ENCODE measurements at regions not wholly inside any gene's neighbourhood (a gene's known extent, or its start where the extent isn't known, plus 50 kb on each side); places are given as distances from the start of the nearest gene placed in this dataset.
"Not testable (repeated sequence)": the region's sequence is repeated elsewhere in the genome, so short reads cannot be mapped to it uniquely, and the experiment has no call there.

DNA sequence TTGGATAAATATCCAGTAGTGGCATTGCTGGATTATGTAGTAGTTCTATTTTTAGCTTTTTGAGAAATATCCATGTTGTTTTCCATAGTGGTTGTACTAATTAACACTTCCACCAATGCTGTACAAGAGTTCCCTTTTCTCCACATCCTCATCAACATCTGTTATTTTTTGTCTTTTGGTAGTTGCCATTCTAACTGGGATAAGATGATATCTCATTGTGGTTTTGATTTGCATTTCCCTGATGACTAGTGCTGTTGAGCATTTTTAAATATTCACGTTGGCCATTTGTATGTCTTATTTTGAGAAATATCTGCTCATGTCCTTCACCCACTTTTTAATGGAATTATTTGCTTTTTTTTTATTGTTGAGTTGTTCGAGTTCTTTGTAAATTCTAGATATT lies 183.9 kb downstream of the PTPRU start:
- no peak for DNase-seq (ENCODE audit: low read depth in 2 of 2, low spot score in 1 of 2)

DNA sequence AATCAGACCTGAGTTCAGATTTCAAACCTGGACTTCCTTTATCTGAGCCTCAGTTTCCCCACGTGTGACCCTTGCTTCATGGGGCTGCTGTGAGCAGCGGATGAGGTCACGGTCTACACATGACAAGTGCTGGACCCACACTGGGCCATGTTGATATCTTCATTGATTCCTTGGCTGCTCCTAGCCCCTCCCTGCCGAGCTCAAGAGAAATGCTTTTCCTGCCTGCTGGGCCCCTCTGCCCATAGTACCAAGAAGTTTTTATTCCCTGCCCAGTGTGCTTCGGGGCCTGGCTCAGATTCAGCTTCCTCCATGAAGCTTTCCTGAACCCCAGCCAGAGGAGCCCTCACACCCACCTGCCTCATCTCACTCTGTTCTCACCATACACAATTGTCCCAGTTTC lies 181.6 kb downstream of the PTPRU start:
- DNase-seq (ENCODE audit: low read depth in 2 of 2, low spot score in 1 of 2): no peak

DNA sequence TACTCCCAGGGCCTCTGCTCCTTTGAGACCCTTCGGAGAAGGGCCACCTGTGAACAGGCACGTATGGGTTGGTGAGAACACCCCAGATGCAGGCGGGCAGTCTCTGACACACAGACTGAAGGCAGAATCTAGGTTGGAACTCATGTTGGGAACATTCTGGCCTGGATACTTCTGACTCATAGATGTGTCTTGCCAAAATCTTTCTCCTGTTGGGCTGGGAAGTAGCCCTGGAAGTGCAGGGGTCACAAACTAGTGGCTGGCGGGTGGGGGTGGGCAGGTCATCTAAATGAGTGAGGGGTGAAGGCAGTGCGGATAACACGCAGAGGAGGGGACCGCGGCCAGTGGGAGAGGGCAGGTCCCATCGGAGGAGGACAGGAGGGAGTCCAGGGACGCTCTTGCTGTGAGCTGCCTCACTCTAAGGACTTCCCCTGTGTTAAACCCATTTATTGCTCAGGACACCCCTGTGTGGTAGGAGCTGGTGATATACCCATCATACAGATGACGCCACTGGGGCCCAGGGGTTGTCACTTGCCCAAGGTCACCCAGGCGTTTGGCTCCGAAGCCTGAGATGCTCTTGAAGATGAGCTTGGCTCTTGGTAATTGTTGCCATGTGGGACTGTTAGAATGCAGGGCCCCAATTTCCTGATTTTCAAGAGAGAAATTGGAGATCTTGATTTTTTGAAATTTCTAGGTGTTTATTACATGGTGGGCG lies 181.0 kb downstream of the PTPRU start:
- DNase-seq (ENCODE audit: low read depth in 2 of 2, low spot score in 1 of 2): no peak

DNA sequence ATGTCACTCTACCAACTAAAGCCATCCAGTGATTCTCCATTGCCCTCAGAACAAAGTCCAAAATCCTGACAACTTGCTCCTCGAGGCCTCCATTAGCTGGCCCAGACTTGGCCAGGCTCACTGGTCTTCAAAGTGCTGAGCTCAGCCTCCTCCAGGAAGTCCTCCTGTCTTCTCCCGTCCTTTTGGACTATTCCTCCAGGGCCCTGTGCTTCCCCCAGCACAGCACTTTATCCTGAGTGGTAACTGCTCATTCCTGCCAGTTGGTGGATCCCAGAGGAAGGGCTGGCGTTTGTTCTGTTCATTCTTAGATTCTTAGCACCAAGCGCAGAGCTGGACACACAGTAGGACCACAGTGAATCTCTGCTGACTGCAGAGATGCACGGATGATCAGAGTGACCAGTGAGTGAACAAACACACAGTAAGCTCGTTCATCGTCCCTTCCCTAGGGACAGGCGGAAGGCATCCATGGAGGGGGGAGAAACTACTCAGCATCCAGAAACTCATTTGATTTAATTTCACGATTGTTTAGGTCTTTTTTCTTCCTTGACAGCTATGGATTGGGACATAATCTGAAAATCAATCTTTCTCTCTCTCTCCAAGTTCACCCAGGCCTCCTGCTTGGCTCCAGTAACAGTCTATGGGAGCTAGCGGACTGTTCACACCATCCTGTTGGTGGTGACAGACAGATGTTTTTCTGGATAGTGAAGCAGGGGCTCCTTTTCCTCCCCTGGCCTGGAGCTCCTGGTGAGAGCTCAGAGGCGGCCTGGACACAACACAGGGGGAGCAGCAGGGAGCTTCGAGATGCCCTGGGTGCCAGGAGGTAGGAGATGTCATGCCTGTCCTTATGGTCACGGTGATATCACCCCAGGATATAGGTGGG lies 180.2 kb downstream of the PTPRU start:
- DNase-seq (ENCODE audit: low read depth in 2 of 2, low spot score in 1 of 2): no peak

DNA sequence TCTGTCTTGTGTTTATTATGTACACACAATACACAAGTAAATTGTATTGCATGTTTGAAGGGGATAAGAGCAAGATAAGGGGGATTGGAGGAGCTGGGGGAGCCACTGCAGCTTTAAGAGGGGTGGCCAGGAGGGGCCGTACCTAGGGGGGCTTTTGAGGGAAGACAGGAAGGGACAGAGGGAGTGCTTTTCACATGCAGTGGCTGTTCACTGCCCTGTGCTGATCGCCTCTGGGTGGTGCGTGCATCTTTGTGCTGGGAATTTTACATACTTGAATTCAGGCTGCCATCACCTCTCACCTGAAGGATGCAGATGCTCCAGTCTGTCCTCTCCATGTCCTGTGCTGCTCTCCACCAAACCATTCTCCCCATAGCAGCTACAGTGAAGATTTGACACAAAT lies 179.5 kb downstream of the PTPRU start:
- no peak for DNase-seq (ENCODE audit: low read depth in 2 of 2, low spot score in 1 of 2)

DNA sequence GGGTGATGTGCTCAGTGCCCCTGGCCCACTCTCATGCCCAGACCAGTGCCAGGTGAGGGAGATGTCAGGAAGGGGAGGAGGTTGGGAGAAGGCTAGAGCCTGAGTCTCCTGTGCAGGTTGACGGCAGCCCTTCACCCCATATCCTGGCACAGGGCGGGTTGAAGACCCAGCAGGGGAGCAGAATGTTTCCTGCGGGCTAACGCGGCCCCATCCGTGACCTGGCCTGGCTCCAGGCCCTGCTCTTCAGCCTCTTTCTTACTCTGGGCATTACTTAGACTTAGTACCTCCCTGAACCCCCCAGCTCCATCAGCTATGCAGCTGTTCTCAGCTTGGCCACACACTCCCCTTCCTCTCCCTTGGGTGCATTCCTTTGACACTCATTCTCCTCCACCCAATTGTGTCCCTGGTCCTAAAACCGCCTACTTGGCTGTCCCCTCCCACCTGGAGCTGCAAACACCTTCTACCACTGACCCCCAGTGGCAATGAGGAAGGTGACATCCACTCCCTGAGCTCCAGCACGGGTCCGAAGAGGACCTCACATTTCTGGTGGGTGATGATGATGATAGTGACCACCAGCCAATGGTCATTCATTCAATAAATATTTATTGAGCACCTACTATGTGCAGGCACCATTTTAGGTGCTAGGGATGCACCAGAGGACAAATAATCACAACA lies 179.0 kb downstream of the PTPRU start:
- DNase-seq (ENCODE audit: low read depth in 2 of 2, low spot score in 1 of 2): no peak

DNA sequence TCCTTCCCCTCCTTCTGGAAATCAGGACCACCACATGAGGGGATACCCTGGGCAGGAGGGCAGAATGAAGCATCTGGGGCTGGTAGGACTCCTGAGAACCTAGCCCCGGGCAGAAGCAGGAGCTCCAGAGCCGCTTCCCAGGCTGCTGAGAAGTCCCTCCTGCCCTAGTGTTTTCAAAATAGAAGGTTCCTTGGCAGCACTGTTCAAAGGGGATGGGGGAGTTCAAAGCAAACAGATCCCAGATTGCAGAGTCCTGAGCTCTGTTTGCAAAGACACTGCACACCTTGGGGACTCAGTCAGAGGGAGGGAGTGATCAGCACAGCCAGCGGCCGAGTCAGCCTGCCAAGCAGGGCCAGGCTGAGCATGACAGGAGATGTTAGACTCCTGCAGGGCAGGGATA lies 177.8 kb downstream of the PTPRU start:
- no peak for DNase-seq (ENCODE audit: low read depth in 2 of 2, low spot score in 1 of 2)

DNA sequence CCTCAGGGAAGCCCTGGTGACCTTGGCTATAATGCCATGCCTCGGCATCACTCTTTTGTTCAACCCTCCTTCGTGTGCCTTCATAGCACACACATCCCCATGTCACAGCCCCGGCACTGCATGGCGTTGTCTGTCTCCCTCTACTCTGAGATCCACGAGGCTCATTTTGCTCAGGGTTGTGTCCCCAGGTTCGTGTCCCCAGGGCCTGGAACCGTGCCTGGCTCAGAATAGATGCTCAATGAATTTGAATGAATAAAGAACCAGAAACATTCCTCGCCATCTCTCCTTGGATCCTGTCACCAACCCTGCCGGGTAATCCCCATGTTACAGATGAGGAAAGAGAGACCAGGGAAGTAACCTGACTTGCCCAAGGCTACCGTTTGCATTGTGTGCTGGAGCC lies 177.3 kb downstream of the PTPRU start:
- no peak for DNase-seq (ENCODE audit: low read depth in 2 of 2, low spot score in 1 of 2)

DNA sequence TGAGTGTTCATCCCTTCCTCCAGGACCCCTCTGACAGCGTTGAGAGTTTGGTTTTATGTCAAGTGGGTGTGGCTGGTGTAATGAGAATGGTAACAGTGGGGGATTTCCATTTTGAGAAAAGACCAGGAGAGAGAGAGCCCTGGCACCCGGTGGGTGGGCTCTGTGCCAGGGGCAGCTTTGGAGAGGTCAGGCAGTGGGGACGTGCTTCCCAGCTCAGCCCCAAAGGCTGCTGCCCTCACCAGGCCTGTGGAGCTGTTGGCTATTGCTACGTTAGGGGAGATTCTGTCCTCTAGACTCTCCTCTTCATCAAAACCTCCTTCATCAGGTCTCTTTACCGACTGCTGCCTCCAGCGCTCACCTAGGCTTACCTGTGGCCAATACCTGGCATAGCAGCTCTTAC lies 176.3 kb downstream of the PTPRU start:
- no peak for DNase-seq (ENCODE audit: low read depth in 2 of 2, low spot score in 1 of 2)

DNA sequence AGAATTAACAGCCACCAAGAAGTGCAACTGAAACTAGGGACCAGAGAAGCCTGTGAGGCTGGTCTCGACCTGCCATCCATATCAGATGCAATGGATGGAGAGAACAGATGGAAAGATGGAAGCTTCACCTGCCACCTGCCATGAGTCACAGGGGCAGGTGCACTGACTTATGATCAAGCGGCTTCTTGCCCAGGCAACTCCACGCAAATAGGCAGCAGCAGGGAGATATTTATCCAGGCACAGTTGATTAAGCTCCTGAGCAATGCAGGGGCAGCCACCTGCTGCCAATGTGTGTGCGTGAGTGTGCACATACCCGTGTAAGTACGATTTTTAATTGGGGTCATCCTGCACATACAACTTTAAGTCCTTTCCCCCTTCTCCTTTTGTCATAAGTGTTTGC lies 174.2 kb downstream of the PTPRU start:
- DNase-seq (ENCODE audit: low read depth in 2 of 2, low spot score in 1 of 2): no peak

DNA sequence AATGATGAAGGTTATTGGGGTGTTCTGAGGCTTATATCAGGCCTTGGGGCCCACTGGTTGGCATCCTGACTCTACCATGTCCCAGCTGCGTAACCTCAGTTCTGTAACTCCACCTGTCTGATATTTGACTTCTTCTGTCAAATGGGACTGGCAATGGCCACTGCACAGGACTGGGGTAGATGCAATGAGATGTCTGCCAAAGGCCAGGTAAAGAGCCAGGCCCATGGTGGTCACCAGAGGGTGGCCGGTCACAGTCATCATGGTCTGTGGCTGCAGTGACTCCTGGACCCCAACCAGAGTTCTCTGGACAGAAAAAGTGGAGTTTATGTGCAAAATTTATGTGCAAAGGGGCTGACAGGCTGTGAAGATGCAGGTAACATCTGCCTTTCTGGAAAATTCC lies 173.3 kb downstream of the PTPRU start:
- DNase-seq (ENCODE audit: low read depth in 2 of 2, low spot score in 1 of 2): no peak

DNA sequence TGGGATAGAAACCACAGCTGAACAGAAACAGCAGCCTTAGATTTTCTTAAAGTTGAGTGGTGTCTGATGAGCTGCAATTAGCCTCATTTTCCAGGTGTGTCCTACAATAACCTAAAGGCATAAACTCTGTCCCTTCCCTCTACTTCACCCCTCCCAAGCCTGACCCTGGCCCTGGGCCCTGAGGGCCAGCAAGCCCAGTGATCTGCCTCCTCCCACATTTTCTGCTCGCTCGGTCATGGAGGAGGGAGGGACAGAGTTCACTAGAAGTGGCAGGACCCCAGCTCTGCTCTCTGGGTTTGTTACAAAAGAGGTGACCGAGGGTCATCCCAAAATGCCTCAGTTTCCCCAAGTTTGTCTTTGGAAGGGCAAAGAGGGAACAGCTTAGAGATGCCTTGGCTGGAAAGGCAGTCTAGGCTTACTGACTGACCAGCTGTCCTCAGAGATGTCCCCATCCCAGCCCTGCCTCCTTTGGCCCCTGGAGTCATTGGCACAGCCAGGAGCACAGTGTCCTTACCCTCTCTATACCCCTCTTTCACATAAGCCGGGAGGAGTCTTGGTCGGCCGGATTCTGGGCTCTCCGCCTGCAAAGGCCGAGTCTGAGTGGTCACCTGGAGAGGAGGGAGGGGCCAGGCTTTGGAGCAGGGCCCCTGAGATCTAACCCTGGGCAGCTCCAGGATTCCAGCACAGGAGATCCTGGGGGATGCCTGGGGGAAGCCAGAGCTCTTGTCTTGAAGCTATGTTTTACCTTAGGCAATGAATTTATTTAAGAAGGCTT lies 172.7 kb downstream of the PTPRU start:
- no peak for DNase-seq (ENCODE audit: low read depth in 2 of 2, low spot score in 1 of 2)

DNA sequence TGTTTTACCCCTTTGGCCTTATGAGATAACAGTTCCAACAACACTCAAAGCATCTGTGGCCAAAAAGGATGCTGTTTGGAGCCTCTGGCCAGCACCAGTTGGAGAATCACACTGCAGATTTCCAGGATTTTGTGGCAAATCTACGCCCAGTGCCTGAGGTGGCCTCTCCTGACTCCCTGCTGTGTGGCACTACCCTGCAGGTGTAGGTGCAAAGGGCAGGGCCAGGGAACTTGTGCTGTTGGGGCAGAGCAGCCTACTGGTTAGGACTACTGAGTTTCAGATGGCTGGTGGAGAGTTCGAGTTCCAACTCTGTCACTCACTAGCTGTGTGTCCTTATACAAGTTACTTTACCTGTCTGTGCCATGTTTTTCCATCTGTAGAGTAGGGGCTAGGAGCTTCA lies 170.5 kb downstream of the PTPRU start:
- DNase-seq (ENCODE audit: low read depth in 2 of 2, low spot score in 1 of 2): no peak

DNA sequence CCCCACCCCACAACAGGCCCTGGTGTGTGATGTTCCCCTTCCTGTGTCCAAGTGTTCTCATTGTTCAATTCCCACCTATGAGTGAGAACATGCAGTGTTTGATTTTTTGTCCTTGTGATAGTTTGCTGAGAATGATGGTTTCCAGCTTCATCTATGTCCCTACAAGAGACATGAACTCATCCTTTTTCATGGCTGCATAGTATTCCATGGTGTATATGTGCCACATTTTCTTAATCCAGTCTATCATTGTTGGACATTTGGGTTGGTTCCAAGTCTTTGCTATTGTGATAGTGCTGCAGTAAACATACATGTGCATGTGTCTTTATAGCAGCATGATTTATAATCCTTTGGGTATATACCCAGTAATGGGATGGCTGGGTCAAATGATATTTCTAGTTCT lies 163.9 kb downstream of the PTPRU start:
- DNase-seq (ENCODE audit: low read depth in 2 of 2, low spot score in 1 of 2): not testable (repeated sequence)

DNA sequence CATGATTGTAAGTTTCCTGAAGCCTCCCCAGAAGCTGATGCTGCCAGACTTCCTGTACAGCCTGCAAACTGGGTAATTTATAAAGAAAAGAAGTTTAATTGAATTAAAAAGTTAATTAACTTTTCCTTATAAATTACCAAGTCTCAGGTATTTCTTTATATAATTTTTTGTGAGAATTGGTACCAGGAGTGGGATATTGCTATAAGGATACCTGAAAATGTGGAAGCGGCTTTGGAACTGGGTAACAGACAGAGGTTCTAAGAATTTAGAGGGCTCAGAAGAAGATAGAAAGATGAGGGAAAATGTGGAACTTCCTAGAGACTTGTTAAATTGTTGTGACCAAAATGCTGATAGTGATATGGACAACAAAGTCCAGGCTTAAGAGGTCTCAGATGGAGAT lies 163.1 kb downstream of the PTPRU start:
- no peak for DNase-seq (ENCODE audit: low read depth in 2 of 2, low spot score in 1 of 2)

DNA sequence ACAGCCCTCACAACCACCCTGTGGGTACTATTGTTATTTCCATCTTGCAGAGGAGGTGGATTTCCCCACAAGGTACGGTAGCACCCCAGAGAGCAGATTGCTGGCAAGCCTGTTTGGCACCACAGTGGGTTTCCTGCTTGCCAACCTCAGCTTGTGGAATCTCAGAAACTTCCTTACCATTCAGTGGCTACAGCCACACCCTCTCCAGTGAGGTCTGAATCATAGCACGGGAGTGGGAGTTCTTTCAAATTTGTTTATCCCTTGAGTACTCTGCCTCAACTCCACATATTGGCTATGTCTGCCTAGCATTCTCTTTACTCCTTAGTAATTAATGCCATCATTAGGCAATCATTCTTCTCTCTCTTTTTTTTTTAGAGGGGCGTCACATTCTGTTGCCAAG lies 162.1 kb downstream of the PTPRU start:
- no peak for DNase-seq (ENCODE audit: low read depth in 2 of 2, low spot score in 1 of 2)

DNA sequence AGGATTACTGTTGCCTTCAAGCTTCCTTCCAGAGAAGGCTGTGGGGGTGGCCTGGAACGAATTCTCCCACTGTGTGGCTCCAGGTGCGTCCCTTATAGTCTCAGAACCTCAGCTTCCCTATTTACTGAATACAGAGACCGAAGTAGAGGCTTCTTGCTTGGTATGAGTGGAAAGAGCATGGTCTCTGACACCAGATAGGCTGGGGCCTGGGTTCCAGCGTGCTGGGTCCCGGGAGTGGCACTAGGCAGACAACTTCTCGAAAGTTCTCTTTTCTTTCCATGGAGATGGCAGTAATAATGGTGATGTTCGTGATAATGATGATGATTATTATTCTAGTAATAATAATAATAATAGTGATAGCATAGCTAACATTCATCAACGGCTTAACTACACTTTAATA lies 161.7 kb downstream of the PTPRU start:
- DNase-seq (ENCODE audit: low read depth in 2 of 2, low spot score in 1 of 2): no peak

DNA sequence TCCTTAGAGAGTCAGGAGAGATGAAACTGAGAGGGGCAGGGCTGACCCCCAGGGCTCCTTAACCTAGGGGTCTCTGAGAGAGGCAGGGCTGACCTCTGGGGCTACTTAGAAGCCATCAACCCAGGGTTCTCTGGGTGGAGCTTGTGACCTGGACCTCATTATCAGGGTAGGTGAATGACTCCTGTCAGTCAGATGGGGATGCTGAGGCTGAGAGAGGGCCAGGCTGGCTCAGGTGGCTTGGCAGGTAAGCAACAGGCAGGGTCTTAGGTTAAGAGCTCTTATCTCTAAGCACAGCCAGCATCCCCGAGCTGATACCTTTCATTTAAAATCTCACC lies 160.9 kb downstream of the PTPRU start:
- DNase-seq (ENCODE audit: low read depth in 2 of 2, low spot score in 1 of 2): no peak

DNA sequence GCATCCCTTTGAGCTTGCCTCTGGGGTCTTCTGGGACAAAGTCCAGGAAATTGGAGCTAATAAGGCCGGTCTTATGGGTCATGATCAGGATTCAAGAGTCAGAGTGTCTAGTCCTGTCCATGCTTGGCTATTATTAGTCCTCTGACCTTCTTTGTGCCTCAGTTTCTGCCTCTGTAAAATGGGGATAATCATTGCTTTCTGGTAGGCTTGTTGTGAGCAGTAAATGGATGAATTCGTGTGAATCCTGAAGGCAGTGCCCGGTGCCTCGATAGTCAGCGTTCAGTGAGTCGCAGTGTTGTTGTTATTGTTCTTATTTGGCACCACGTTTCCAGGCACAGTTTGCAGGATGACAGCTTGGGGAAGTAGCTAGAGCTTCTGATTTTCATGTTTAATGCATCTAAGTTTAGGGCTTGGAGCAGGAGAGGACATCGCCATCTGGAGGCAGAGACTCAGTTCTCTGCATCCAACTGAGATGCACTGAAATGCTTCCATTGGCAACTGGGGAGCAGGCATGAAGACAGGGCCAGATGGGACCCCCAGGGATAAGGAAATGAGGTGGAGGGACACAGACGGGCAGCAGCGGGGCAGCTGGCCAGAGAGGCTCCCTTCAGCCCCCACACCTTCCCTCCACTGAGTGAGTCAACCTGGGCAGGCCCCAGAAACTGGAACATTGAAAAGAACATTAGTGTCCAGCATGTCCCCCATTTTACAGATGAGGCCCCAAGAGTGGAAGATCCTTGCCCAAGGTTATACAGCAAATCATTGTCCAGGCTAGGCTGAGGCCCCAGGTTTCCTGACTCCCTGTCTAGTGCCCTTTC lies 160.3 kb downstream of the PTPRU start:
- no peak for DNase-seq (ENCODE audit: low read depth in 2 of 2, low spot score in 1 of 2)

DNA sequence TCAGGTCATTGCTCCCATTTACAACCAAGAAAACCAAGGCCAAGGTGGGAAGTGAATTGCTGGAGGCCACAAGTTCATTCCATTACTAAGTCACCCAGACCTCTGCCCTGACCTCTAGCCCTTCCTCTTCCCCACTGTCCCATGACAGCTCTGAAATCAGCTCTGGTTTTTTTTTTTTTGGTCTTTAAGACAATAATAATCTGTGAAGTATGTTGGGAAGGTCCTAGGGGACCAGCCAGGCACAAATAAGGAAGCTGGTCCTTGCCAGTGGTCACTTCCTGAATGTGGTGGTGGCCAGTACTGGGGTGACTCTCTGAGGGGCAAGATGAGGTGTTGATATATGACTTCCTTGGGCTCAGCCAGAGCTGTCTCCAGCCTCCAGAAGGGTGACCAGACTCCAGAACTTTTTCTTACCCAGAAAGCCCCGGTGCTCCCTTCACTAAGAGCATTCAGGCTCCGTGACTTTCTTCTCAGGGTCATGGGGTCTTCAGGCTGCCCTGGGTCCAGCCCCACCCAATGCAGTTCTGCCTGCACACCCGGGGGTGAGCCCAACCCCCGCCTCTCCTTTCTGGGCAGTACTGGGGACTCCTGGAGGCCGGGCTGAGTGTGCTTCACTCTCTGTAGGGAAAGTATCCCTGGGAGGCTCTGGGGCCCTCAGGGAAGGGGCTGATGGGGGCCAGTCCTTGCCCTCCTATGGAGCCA lies 159.6 kb downstream of the PTPRU start:
- no peak for DNase-seq (ENCODE audit: low read depth in 2 of 2, low spot score in 1 of 2)

Measured in stimulated activated CD8-positive, alpha-beta memory T cell treated with anti-CD3 and anti-CD28 coated beads, Interleukin-4, amount 100 ng/mL, for 1 hour (primary cell).